ENCODE measurements at regions not wholly inside any gene's neighbourhood (a gene's known extent, or its start where the extent isn't known, plus 50 kb on each side); places are given as distances from the start of the nearest gene placed in this dataset.

DNA sequence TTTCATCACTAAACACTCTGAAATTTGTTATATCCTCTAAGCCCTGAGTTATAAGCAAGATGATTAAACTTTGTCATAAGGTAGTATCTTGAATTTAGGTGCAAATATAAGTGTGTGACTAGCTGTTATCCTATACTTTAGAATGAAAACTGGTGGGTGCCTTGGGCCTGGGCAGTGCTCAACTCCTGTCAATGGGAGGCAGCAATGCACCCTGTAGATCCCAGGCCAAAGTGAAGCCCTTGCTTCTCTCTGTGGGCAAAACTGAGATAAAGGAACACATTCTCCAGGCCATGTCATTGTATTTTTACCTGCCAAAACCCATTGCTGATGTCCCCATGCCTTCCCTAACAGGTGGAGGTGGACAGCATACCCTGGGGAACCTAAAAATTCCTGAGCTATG, 525.2 kb downstream of the TNS1 start:
- TF ChIP-seq EZH2phosphoT487 (IDR thresholded peaks at IDR 0.05; ENCODE audit: borderline replicate concordance, low read length): no peak
- TF ChIP-seq, protein P1, sequence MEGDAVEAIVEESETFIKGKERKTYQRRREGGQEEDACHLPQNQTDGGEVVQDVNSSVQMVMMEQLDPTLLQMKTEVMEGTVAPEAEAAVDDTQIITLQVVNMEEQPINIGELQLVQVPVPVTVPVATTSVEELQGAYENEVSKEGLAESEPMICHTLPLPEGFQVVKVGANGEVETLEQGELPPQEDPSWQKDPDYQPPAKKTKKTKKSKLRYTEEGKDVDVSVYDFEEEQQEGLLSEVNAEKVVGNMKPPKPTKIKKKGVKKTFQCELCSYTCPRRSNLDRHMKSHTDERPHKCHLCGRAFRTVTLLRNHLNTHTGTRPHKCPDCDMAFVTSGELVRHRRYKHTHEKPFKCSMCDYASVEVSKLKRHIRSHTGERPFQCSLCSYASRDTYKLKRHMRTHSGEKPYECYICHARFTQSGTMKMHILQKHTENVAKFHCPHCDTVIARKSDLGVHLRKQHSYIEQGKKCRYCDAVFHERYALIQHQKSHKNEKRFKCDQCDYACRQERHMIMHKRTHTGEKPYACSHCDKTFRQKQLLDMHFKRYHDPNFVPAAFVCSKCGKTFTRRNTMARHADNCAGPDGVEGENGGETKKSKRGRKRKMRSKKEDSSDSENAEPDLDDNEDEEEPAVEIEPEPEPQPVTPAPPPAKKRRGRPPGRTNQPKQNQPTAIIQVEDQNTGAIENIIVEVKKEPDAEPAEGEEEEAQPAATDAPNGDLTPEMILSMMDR (IDR thresholded peaks at IDR 0.05; ENCODE audit: low read depth, low read length, poor library complexity, severe bottlenecking): no peak

Data from DOHH2 (cell line).